Neural cell (in vitro differentiated cells): ENCODE measurements at regions not wholly inside any gene's neighbourhood (a gene's known extent, or its start where the extent isn't known, plus 50 kb on each side); places are given as distances from the start of the nearest gene placed in this dataset.

Experiments used
- H2AFZ ChIP-seq: fragments of 200-600, 300-800 bp; sonication (generic), shearing (Covaris generic); 2 replicates; pipeline ENCODE4 v1.6.0; 2014; ENCODE audit warnings: low read depth, mild to moderate bottlenecking, antibody characterized with exemption, low read length, moderate library complexity
- H3F3A ChIP-seq: fragments of 200-600 bp; shearing (Covaris generic); 2 replicates; pipeline ENCODE4 v1.6.1; 2016; ENCODE audit warnings: mild to moderate bottlenecking, moderate library complexity, mixed read lengths, antibody characterized with exemption, low read length; ENCODE audit not compliant: insufficient read depth, poor library complexity, severe bottlenecking
- H3K27ac ChIP-seq: fragments of 200-600, 300-800 bp; sonication (generic), shearing (Covaris generic); 2 replicates; pipeline ENCODE4 v1.5.1; 2014; ENCODE audit warnings: mild to moderate bottlenecking, low read length, moderate library complexity
- H3K27me3 ChIP-seq: fragments of 300-800, 200-600 bp; sonication (generic), shearing (Covaris generic); 2 replicates; pipeline ENCODE4 v1.6.0; 2014; ENCODE audit warnings: mild to moderate bottlenecking, low read depth, low read length, moderate library complexity; ENCODE audit not compliant: insufficient read depth
- H3K36me3 ChIP-seq: fragments of 300-800, 200-600 bp; sonication (generic), shearing (Covaris generic); 2 replicates; pipeline ENCODE4 v1.5.1; 2014; ENCODE audit warnings: mild to moderate bottlenecking, antibody characterized with exemption, low read length, moderate library complexity; ENCODE audit not compliant: insufficient read depth
- H3K4me2 ChIP-seq: fragments of 300-800, 200-600 bp; sonication (generic), shearing (Covaris generic); 2 replicates; pipeline ENCODE4 v1.6.0; 2014; ENCODE audit warnings: mild to moderate bottlenecking, low read length
- H3K4me3 ChIP-seq: fragments of 300-800, 200-600 bp; sonication (generic), shearing (Covaris generic); 2 replicates; pipeline ENCODE4 v1.5.1; 2014; ENCODE audit warnings: mild to moderate bottlenecking, low read length, moderate library complexity
- H3K79me2 ChIP-seq: fragments of 200-600 bp; shearing (Covaris generic); replicated peaks from 2 replicates; pipeline ENCODE4 v1.6.0; 2014; ENCODE audit warnings: mild to moderate bottlenecking, low read length, moderate library complexity; ENCODE audit not compliant: insufficient read depth
- H3K9ac ChIP-seq: fragments of 300-800, 200-600 bp; sonication (generic), shearing (Covaris generic); 2 replicates; pipeline ENCODE4 v1.6.1; 2016; ENCODE audit warnings: mild to moderate bottlenecking, low read length, mixed read lengths
- H3K9me2 ChIP-seq: fragments of 200-600 bp; shearing (Covaris generic); 2 replicates; pipeline ENCODE4 v1.6.1; 2016; ENCODE audit warnings: mild to moderate bottlenecking, low read length, mixed read lengths; ENCODE audit not compliant: insufficient read depth
- H3K9me3 ChIP-seq: fragments of 200-600, 300-800 bp; sonication (generic), shearing (Covaris generic); 2 replicates; pipeline ENCODE4 v1.6.1; 2016; ENCODE audit warnings: mild to moderate bottlenecking, mixed run types, low read length, moderate library complexity, mixed read lengths
- H4K20me1 ChIP-seq: fragments of 200-600 bp; shearing (Covaris generic); 2 replicates; pipeline ENCODE4 v1.6.1; 2016; ENCODE audit warnings: mild to moderate bottlenecking, mixed run types; ENCODE audit not compliant: insufficient read depth
- EP300 ChIP-seq: fragments of 450-650 bp; conservative IDR thresholded peaks from 2 replicates; pipeline ENCODE4 v1.6.1; 2014; ENCODE audit warnings: antibody characterized with exemption, mild to moderate bottlenecking, moderate library complexity; ENCODE audit not compliant: poor library complexity, severe bottlenecking
- MXI1 ChIP-seq: fragments of 450-650 bp; conservative IDR thresholded peaks from 2 replicates; pipeline ENCODE4 v1.6.1; 2014; ENCODE audit warnings: antibody characterized with exemption, mild to moderate bottlenecking; ENCODE audit not compliant: poor library complexity, severe bottlenecking
- POLR2AphosphoS5 ChIP-seq: IDR thresholded peaks from 2 replicates; pipeline ENCODE4 v1.6.1; 2012
- SMC3 ChIP-seq: fragments of 450-650 bp; conservative IDR thresholded peaks from 2 replicates; pipeline ENCODE4 v1.6.1; 2014; ENCODE audit warnings: antibody characterized with exemption, mild to moderate bottlenecking, moderate library complexity; ENCODE audit not compliant: poor library complexity
- TAF1 ChIP-seq: IDR thresholded peaks from 2 replicates; pipeline ENCODE4 v1.6.1; 2012; ENCODE audit warnings: low read depth
- TF ChIP-seq, protein P1 (sequence below): IDR thresholded peaks from 2 replicates; pipeline ENCODE4 v1.6.1; 2012; ENCODE audit warnings: borderline replicate concordance
- TF ChIP-seq, protein P2 (sequence below): fragments of 450-650 bp; IDR thresholded peaks from 2 replicates; pipeline ENCODE4 v1.5.1; 2014; ENCODE audit warnings: antibody characterized with exemption, mild to moderate bottlenecking, moderate library complexity; ENCODE audit not compliant: poor library complexity, severe bottlenecking

DNA sequence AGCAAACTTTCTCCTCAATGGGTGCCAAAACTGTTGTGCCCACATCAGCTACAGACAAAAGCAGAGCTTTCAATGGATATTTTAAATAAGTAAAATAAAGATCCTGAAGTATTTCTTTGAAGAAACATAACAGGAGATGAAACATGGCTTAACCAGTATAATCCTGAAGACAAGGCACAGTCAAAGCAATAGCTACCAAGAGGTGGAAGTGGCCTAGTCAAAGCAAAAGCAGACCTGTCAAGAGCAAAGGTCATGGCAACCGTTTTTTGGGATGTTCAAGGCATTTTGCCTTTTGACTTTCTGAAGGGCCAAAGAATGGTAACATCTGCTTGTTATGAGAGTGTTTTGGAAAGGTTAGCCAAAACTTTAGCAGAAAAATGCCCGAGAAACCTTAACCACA, 77.9 kb downstream of the ANXA1 start:
- no peak overlapping the region for H3K9ac ChIP-seq
- no peaks in the 10 kb centered on the region for H3F3A ChIP-seq
- no peaks in the 10 kb centered on the region for H3K9me2 ChIP-seq
- TF ChIP-seq TAF1 (no peak), EP300 (no peak), MXI1 (no peak), POLR2AphosphoS5 (no peak), SMC3 (no peak)
- TF ChIP-seq, protein P1, sequence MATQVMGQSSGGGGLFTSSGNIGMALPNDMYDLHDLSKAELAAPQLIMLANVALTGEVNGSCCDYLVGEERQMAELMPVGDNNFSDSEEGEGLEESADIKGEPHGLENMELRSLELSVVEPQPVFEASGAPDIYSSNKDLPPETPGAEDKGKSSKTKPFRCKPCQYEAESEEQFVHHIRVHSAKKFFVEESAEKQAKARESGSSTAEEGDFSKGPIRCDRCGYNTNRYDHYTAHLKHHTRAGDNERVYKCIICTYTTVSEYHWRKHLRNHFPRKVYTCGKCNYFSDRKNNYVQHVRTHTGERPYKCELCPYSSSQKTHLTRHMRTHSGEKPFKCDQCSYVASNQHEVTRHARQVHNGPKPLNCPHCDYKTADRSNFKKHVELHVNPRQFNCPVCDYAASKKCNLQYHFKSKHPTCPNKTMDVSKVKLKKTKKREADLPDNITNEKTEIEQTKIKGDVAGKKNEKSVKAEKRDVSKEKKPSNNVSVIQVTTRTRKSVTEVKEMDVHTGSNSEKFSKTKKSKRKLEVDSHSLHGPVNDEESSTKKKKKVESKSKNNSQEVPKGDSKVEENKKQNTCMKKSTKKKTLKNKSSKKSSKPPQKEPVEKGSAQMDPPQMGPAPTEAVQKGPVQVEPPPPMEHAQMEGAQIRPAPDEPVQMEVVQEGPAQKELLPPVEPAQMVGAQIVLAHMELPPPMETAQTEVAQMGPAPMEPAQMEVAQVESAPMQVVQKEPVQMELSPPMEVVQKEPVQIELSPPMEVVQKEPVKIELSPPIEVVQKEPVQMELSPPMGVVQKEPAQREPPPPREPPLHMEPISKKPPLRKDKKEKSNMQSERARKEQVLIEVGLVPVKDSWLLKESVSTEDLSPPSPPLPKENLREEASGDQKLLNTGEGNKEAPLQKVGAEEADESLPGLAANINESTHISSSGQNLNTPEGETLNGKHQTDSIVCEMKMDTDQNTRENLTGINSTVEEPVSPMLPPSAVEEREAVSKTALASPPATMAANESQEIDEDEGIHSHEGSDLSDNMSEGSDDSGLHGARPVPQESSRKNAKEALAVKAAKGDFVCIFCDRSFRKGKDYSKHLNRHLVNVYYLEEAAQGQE = no peak
- TF ChIP-seq, protein P2, sequence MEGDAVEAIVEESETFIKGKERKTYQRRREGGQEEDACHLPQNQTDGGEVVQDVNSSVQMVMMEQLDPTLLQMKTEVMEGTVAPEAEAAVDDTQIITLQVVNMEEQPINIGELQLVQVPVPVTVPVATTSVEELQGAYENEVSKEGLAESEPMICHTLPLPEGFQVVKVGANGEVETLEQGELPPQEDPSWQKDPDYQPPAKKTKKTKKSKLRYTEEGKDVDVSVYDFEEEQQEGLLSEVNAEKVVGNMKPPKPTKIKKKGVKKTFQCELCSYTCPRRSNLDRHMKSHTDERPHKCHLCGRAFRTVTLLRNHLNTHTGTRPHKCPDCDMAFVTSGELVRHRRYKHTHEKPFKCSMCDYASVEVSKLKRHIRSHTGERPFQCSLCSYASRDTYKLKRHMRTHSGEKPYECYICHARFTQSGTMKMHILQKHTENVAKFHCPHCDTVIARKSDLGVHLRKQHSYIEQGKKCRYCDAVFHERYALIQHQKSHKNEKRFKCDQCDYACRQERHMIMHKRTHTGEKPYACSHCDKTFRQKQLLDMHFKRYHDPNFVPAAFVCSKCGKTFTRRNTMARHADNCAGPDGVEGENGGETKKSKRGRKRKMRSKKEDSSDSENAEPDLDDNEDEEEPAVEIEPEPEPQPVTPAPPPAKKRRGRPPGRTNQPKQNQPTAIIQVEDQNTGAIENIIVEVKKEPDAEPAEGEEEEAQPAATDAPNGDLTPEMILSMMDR = no peak
- no peak overlapping the region for H2AFZ ChIP-seq
- no peaks in the 10 kb centered on the region for H3K27me3 ChIP-seq
- H3K27ac ChIP-seq = no peak overlapping the region
- no peaks in the 10 kb centered on the region for H3K79me2 ChIP-seq
- no peaks in the 10 kb centered on the region for H3K36me3 ChIP-seq
- no peak overlapping the region for H3K4me2 ChIP-seq
- no peaks in the 10 kb centered on the region for H3K9me3 ChIP-seq
- no peaks in the 10 kb centered on the region for H4K20me1 ChIP-seq
- no peak overlapping the region for H3K4me3 ChIP-seq

DNA sequence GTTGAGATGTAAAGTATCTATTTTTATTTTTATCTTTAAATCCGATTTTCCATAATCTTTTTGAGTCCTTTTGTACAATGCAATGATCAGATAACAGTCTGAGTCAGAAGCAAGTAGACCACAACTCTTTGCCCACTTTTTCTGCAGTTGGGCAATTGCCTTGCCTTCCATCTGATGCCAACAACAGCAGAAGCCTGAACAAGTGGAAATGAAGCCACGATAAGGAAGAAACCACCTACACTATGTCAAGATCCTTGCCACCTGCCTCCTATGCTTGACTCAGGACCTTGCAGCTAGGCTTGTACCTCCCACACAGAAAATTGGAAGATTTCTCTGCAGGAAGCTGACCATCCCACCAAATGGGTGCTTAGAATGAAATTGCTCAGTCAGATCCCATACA, 78.6 kb downstream of the ANXA1 start:
- no peaks in the 10 kb centered on the region for H3K9me3 ChIP-seq
- TF ChIP-seq, protein P2 = no peak
- TF ChIP-seq SMC3 = no peak
- TF ChIP-seq TAF1 = no peak
- TF ChIP-seq MXI1 = no peak
- TF ChIP-seq, protein P1 = no peak
- no peak overlapping the region for H2AFZ ChIP-seq
- H3K27ac ChIP-seq = no peak overlapping the region
- H3K4me2 ChIP-seq = no peak overlapping the region
- no peaks in the 10 kb centered on the region for H4K20me1 ChIP-seq
- no peak overlapping the region for H3K9ac ChIP-seq
- H3K27me3 ChIP-seq = no peaks in the 10 kb centered on the region
- no peaks in the 10 kb centered on the region for H3F3A ChIP-seq
- H3K4me3 ChIP-seq = no peak overlapping the region
- no peaks in the 10 kb centered on the region for H3K9me2 ChIP-seq
- H3K79me2 ChIP-seq = no peaks in the 10 kb centered on the region
- H3K36me3 ChIP-seq = no peaks in the 10 kb centered on the region
